Neural cell (in vitro differentiated cells): ENCODE measurements at regions not wholly inside any gene's neighbourhood (a gene's known extent, or its start where the extent isn't known, plus 50 kb on each side); places are given as distances from the start of the nearest gene placed in this dataset.

ENCODE experiments used
- H2AFZ ChIP-seq: fragments of 200-600, 300-800 bp; sonication (generic), shearing (Covaris generic); 2 replicates; pipeline ENCODE4 v1.6.0; 2014; ENCODE audit warnings: low read depth, mild to moderate bottlenecking, antibody characterized with exemption, low read length, moderate library complexity
- H3F3A ChIP-seq: fragments of 200-600 bp; shearing (Covaris generic); 2 replicates; pipeline ENCODE4 v1.6.1; 2016; ENCODE audit warnings: mild to moderate bottlenecking, moderate library complexity, mixed read lengths, antibody characterized with exemption, low read length; ENCODE audit not compliant: insufficient read depth, poor library complexity, severe bottlenecking
- H3K27ac ChIP-seq: fragments of 200-600, 300-800 bp; sonication (generic), shearing (Covaris generic); 2 replicates; pipeline ENCODE4 v1.5.1; 2014; ENCODE audit warnings: mild to moderate bottlenecking, low read length, moderate library complexity
- H3K27me3 ChIP-seq: fragments of 300-800, 200-600 bp; sonication (generic), shearing (Covaris generic); 2 replicates; pipeline ENCODE4 v1.6.0; 2014; ENCODE audit warnings: mild to moderate bottlenecking, low read depth, low read length, moderate library complexity; ENCODE audit not compliant: insufficient read depth
- H3K36me3 ChIP-seq: fragments of 300-800, 200-600 bp; sonication (generic), shearing (Covaris generic); 2 replicates; pipeline ENCODE4 v1.5.1; 2014; ENCODE audit warnings: mild to moderate bottlenecking, antibody characterized with exemption, low read length, moderate library complexity; ENCODE audit not compliant: insufficient read depth
- H3K4me2 ChIP-seq: fragments of 300-800, 200-600 bp; sonication (generic), shearing (Covaris generic); 2 replicates; pipeline ENCODE4 v1.6.0; 2014; ENCODE audit warnings: mild to moderate bottlenecking, low read length
- H3K4me3 ChIP-seq: fragments of 300-800, 200-600 bp; sonication (generic), shearing (Covaris generic); 2 replicates; pipeline ENCODE4 v1.5.1; 2014; ENCODE audit warnings: mild to moderate bottlenecking, low read length, moderate library complexity
- H3K79me2 ChIP-seq: fragments of 200-600 bp; shearing (Covaris generic); replicated peaks from 2 replicates; pipeline ENCODE4 v1.6.0; 2014; ENCODE audit warnings: mild to moderate bottlenecking, low read length, moderate library complexity; ENCODE audit not compliant: insufficient read depth
- H3K9ac ChIP-seq: fragments of 300-800, 200-600 bp; sonication (generic), shearing (Covaris generic); 2 replicates; pipeline ENCODE4 v1.6.1; 2016; ENCODE audit warnings: mild to moderate bottlenecking, low read length, mixed read lengths
- H3K9me2 ChIP-seq: fragments of 200-600 bp; shearing (Covaris generic); 2 replicates; pipeline ENCODE4 v1.6.1; 2016; ENCODE audit warnings: mild to moderate bottlenecking, low read length, mixed read lengths; ENCODE audit not compliant: insufficient read depth
- H3K9me3 ChIP-seq: fragments of 200-600, 300-800 bp; sonication (generic), shearing (Covaris generic); 2 replicates; pipeline ENCODE4 v1.6.1; 2016; ENCODE audit warnings: mild to moderate bottlenecking, mixed run types, low read length, moderate library complexity, mixed read lengths
- H4K20me1 ChIP-seq: fragments of 200-600 bp; shearing (Covaris generic); 2 replicates; pipeline ENCODE4 v1.6.1; 2016; ENCODE audit warnings: mild to moderate bottlenecking, mixed run types; ENCODE audit not compliant: insufficient read depth
- EP300 ChIP-seq: fragments of 450-650 bp; conservative IDR thresholded peaks from 2 replicates; pipeline ENCODE4 v1.6.1; 2014; ENCODE audit warnings: antibody characterized with exemption, mild to moderate bottlenecking, moderate library complexity; ENCODE audit not compliant: poor library complexity, severe bottlenecking
- EZH2 ChIP-seq: fragments of 200-600, 300-800 bp; shearing (Covaris generic), sonication (generic); IDR thresholded peaks from 2 replicates; pipeline ENCODE4 v1.6.1; 2014; ENCODE audit warnings: antibody characterized with exemption, low read length, borderline replicate concordance, mild to moderate bottlenecking; ENCODE audit not compliant: insufficient read depth, poor library complexity, severe bottlenecking
- MXI1 ChIP-seq: fragments of 450-650 bp; conservative IDR thresholded peaks from 2 replicates; pipeline ENCODE4 v1.6.1; 2014; ENCODE audit warnings: antibody characterized with exemption, mild to moderate bottlenecking; ENCODE audit not compliant: poor library complexity, severe bottlenecking
- POLR2AphosphoS5 ChIP-seq: IDR thresholded peaks from 2 replicates; pipeline ENCODE4 v1.6.1; 2012
- RAD21 ChIP-seq: fragments of 450-650 bp; conservative IDR thresholded peaks from 2 replicates; pipeline ENCODE4 v1.6.1; 2014; ENCODE audit warnings: antibody characterized with exemption, mild to moderate bottlenecking, moderate library complexity
- REST ChIP-seq: IDR thresholded peaks from 2 replicates; pipeline ENCODE4 v1.6.1; 2012; ENCODE audit warnings: borderline replicate concordance
- SMC3 ChIP-seq: fragments of 450-650 bp; conservative IDR thresholded peaks from 2 replicates; pipeline ENCODE4 v1.6.1; 2014; ENCODE audit warnings: antibody characterized with exemption, mild to moderate bottlenecking, moderate library complexity; ENCODE audit not compliant: poor library complexity
- TAF1 ChIP-seq: IDR thresholded peaks from 2 replicates; pipeline ENCODE4 v1.6.1; 2012; ENCODE audit warnings: low read depth
- TF ChIP-seq, protein P1 (sequence below): fragments of 450-650 bp; IDR thresholded peaks from 2 replicates; pipeline ENCODE4 v1.5.1; 2014; ENCODE audit warnings: antibody characterized with exemption, mild to moderate bottlenecking, moderate library complexity; ENCODE audit not compliant: poor library complexity, severe bottlenecking

DNA sequence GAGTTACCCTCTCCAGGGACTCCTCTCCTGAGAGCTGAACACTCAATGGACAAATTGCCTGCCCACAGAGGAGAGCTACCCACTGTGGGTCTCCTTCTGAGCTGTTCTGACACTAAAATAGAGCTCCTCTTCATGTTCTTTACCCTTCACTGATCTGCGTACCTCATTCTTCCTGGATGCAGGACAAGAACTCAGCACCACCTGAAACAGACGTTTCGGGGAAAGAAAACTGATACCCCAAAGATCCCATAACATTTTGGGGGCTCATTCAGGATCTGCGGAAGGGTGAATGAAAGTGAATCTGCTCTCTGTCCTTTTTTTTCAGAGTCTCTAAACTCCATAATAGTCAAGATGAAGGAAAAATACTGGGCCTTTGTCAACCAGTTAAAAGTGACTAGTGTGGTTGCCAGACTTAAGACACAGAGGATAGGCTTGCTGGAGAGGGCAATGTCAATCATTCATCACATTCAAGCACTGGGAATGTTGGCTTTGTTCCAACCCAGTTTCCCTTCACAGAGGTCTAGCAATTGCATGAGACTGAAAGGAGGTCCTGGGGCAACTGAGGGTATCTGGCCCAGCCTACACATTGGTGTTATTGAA lies 136.7 kb upstream of the SLITRK6 start:
- Histone ChIP-seq H3K9me2 (no peaks in the 10 kb centered on the region), H3K79me2 (no peaks in the 10 kb centered on the region)

DNA sequence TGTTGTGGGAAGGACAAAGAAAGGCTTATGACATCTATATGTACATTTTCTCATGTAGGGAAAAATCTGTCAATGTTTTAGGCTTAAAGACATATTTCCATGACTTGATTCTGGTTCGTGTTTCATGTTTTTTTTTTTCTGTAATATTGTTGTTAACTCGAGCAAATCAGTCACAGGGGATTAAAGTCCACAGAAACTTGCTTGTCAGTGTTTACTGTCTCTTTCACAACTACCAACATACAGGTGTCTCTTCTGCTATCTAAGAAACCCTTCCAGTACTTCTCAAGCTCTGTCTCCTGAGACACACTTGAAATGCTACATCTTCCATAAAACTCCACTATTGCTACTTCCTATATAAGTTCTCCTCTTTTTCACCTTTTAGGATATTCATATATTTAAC lies 130.9 kb upstream of the SLITRK6 start:
- Histone ChIP-seq H3F3A (no peaks in the 10 kb centered on the region), H3K9me2 (no peaks in the 10 kb centered on the region), H3K4me2 (no peak overlapping the region), H3K27me3 (no peaks in the 10 kb centered on the region), H3K9me3 (peaks cover 5% of the 10 kb centered on the region), H3K79me2 (no peaks in the 10 kb centered on the region), H3K36me3 (no peaks in the 10 kb centered on the region), H3K4me3 (no peak overlapping the region), H3K9ac (no peak overlapping the region), H3K27ac (no peak overlapping the region), H2AFZ (no peak overlapping the region), H4K20me1 (no peaks in the 10 kb centered on the region)
- TF ChIP-seq RAD21 (no peak), EP300 (no peak), SMC3 (no peak), TAF1 (no peak), POLR2AphosphoS5 (no peak), MXI1 (no peak)
- TF ChIP-seq, protein P1, sequence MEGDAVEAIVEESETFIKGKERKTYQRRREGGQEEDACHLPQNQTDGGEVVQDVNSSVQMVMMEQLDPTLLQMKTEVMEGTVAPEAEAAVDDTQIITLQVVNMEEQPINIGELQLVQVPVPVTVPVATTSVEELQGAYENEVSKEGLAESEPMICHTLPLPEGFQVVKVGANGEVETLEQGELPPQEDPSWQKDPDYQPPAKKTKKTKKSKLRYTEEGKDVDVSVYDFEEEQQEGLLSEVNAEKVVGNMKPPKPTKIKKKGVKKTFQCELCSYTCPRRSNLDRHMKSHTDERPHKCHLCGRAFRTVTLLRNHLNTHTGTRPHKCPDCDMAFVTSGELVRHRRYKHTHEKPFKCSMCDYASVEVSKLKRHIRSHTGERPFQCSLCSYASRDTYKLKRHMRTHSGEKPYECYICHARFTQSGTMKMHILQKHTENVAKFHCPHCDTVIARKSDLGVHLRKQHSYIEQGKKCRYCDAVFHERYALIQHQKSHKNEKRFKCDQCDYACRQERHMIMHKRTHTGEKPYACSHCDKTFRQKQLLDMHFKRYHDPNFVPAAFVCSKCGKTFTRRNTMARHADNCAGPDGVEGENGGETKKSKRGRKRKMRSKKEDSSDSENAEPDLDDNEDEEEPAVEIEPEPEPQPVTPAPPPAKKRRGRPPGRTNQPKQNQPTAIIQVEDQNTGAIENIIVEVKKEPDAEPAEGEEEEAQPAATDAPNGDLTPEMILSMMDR: no peak

More for the DNA sequence above, 136.7 kb upstream of the SLITRK6 start:
- Histone ChIP-seq H3K4me2 (no peak overlapping the region), H2AFZ (no peak overlapping the region), H3K27ac (no peak overlapping the region), H4K20me1 (no peaks in the 10 kb centered on the region), H3K36me3 (no peaks in the 10 kb centered on the region), H3K9ac (no peak overlapping the region), H3K4me3 (no peak overlapping the region), H3F3A (no peaks in the 10 kb centered on the region), H3K27me3 (no peaks in the 10 kb centered on the region), H3K9me3 (peaks cover 10% of the 10 kb centered on the region)
- TF ChIP-seq REST (no peak), RAD21 (no peak), SMC3 (no peak), TAF1 (no peak), MXI1 (no peak), EZH2 (no peak), EP300 (no peak), POLR2AphosphoS5 (no peak)
- TF ChIP-seq, protein P1: no peak
